Neural progenitor cell (in vitro differentiated cells): ENCODE measurements at regions not wholly inside any gene's neighbourhood (a gene's known extent, or its start where the extent isn't known, plus 50 kb on each side); places are given as distances from the start of the nearest gene placed in this dataset.

Experiments
- DNase-seq: peaks from one replicate; pipeline ENCODE4 v3.0.0-alpha.2; 2016; ENCODE audit warnings: low spot score
- H2AFZ ChIP-seq: fragments of 200-600 bp; sonication (generic); replicated peaks from 2 replicates; pipeline ENCODE4 v1.6.1; 2016; ENCODE audit warnings: antibody characterized with exemption
- H3F3A ChIP-seq: fragments of 200-600 bp; sonication (generic); 2 replicates; pipeline ENCODE4 v1.6.1; 2016; ENCODE audit warnings: antibody characterized with exemption, low read depth
- H3K27ac ChIP-seq: fragments of 200-600 bp; sonication (generic); 2 replicates; pipeline ENCODE4 v1.5.1; 2016; ENCODE audit warnings: mild to moderate bottlenecking
- H3K27me3 ChIP-seq: fragments of 200-600 bp; sonication (generic); 2 replicates; pipeline ENCODE4 v1.6.1; 2016; ENCODE audit warnings: mild to moderate bottlenecking, moderate library complexity
- H3K36me3 ChIP-seq: fragments of 200-600 bp; sonication (generic); 2 replicates; pipeline ENCODE4 v1.5.1; 2016
- H3K4me1 ChIP-seq: fragments of 200-600 bp; sonication (generic); 2 replicates; pipeline ENCODE4 v1.6.1; 2016; ENCODE audit warnings: mixed run types
- H3K4me2 ChIP-seq: fragments of 200-600 bp; sonication (generic); 2 replicates; pipeline ENCODE4 v1.6.1; 2016
- H3K4me3 ChIP-seq: fragments of 200-600 bp; sonication (generic); 2 replicates; pipeline ENCODE4 v1.5.1; 2016
- H3K79me2 ChIP-seq: fragments of 200-600 bp; sonication (generic); 2 replicates; pipeline ENCODE4 v1.6.1; 2016; ENCODE audit warnings: low read depth
- H3K9ac ChIP-seq: fragments of 200-600 bp; sonication (generic); 2 replicates; pipeline ENCODE4 v1.6.1; 2016
- H3K9me3 ChIP-seq: fragments of 200-600 bp; sonication (generic); 2 replicates; pipeline ENCODE4 v1.5.1; 2016; ENCODE audit warnings: low read depth
- H4K20me1 ChIP-seq: fragments of 200-600 bp; sonication (generic); 2 replicates; pipeline ENCODE4 v1.6.1; 2016; ENCODE audit warnings: low read depth
- H3K27ac Mint-ChIP-seq: 3 replicates; pipeline ENCODE4 v1.8.0; 2021; ENCODE audit warnings: mixed read lengths
- H3K27me3 Mint-ChIP-seq: 2 replicates; pipeline ENCODE4 v1.8.0; 2022; ENCODE audit warnings: low read depth, mild to moderate bottlenecking, inconsistent platforms, moderate library complexity, mixed read lengths; ENCODE audit not compliant: insufficient read depth
- H3K36me3 Mint-ChIP-seq: 3 replicates; pipeline ENCODE4 v1.8.0; 2021; ENCODE audit warnings: mixed read lengths
- H3K4me1 Mint-ChIP-seq: 3 replicates; pipeline ENCODE4 v1.8.0; 2021; ENCODE audit warnings: mixed read lengths
- H3K4me3 Mint-ChIP-seq: 3 replicates; pipeline ENCODE4 v1.8.0; 2021; ENCODE audit warnings: mild to moderate bottlenecking, moderate library complexity, mixed read lengths
- H3K9me3 Mint-ChIP-seq: 3 replicates; pipeline ENCODE4 v1.8.0; 2020; ENCODE audit warnings: mixed read lengths
- CTCF ChIP-seq: fragments of 200-600 bp; sonication (generic); IDR thresholded peaks from 2 replicates; pipeline ENCODE4 v1.5.1; 2017; ENCODE audit warnings: antibody characterized with exemption, mild to moderate bottlenecking
- EZH2 ChIP-seq: fragments of 200-600 bp; sonication (generic); IDR thresholded peaks from 2 replicates; pipeline ENCODE4 v1.6.1; 2017; ENCODE audit warnings: antibody characterized with exemption, mild to moderate bottlenecking, moderate library complexity
- EZH2phosphoT487 ChIP-seq: fragments of 200-600 bp; sonication (generic); IDR thresholded peaks from 2 replicates; pipeline ENCODE4 v1.6.1; 2017; ENCODE audit warnings: antibody characterized with exemption

GRCh38 chr2:65802298-65802942 lies 370.0 kb upstream of the SPRED2 start:
- Histone ChIP-seq H3K36me3 (no peaks in the 10 kb centered on the region), H3F3A (no peaks in the 10 kb centered on the region), H3K9ac (no peak overlapping the region), H3K79me2 (no peaks in the 10 kb centered on the region), H3K27me3 (no peaks in the 10 kb centered on the region), H3K27ac (no peak overlapping the region), H3K9me3 (no peaks in the 10 kb centered on the region), H3K4me2 (no peak overlapping the region), H3K4me3 (no peak overlapping the region), H2AFZ (no peak overlapping the region), H3K4me1 (peaks cover 12% of the 10 kb centered on the region), H4K20me1 (no peaks in the 10 kb centered on the region)
- H3K9me3 Mint-ChIP-seq = no peaks in the 10 kb centered on the region
- no peak overlapping the region for H3K4me3 Mint-ChIP-seq
- no peak for DNase-seq
- H3K4me1 Mint-ChIP-seq = peaks cover 29% of the 10 kb centered on the region
- H3K36me3 Mint-ChIP-seq = no peaks in the 10 kb centered on the region
- H3K27ac Mint-ChIP-seq = no peak overlapping the region
- TF ChIP-seq EZH2phosphoT487 (no peak), EZH2 (no peak), CTCF (no peak)
- H3K27me3 Mint-ChIP-seq = peaks cover 2% of the 10 kb centered on the region

- Histone ChIP-seq H2AFZ (no peak overlapping the region), H4K20me1 (no peaks in the 10 kb centered on the region), H3K9ac (no peak overlapping the region), H3K36me3 (no peaks in the 10 kb centered on the region), H3F3A (no peaks in the 10 kb centered on the region), H3K4me3 (no peak overlapping the region), H3K9me3 (no peaks in the 10 kb centered on the region), H3K4me2 (no peak overlapping the region), H3K79me2 (no peaks in the 10 kb centered on the region), H3K27me3 (no peaks in the 10 kb centered on the region), H3K4me1 (peaks cover 12% of the 10 kb centered on the region), H3K27ac (no peak overlapping the region)
- H3K27me3 Mint-ChIP-seq = peaks cover 2% of the 10 kb centered on the region
- no peak overlapping the region for H3K4me3 Mint-ChIP-seq
- H3K36me3 Mint-ChIP-seq = no peaks in the 10 kb centered on the region
- TF ChIP-seq EZH2 (no peak), CTCF (peak; percentile 45), EZH2phosphoT487 (no peak)
- peak; percentile 11 for DNase-seq
- no peaks in the 10 kb centered on the region for H3K9me3 Mint-ChIP-seq
- H3K4me1 Mint-ChIP-seq = peaks cover 29% of the 10 kb centered on the region
- H3K27ac Mint-ChIP-seq = no peak overlapping the region
These were observed 368.6 kb upstream of the SPRED2 start for GRCh38 chr2:65800998-65801397.

GRCh38 chr2:65799141-65799854 lies 366.9 kb upstream of the SPRED2 start:
- H3K27ac Mint-ChIP-seq = peak overlapping the region; percentile 92
- TF ChIP-seq CTCF (no peak), EZH2phosphoT487 (no peak), EZH2 (no peak)
- Histone ChIP-seq H3K4me2 (peak overlapping the region; percentile 31), H3K79me2 (no peaks in the 10 kb centered on the region), H2AFZ (no peak overlapping the region), H4K20me1 (no peaks in the 10 kb centered on the region), H3K4me1 (peaks cover 12% of the 10 kb centered on the region), H3K9me3 (no peaks in the 10 kb centered on the region), H3F3A (no peaks in the 10 kb centered on the region), H3K27ac (no peak overlapping the region), H3K36me3 (no peaks in the 10 kb centered on the region), H3K4me3 (no peak overlapping the region), H3K9ac (no peak overlapping the region), H3K27me3 (no peaks in the 10 kb centered on the region)
- peaks cover 2% of the 10 kb centered on the region for H3K27me3 Mint-ChIP-seq
- H3K36me3 Mint-ChIP-seq = no peaks in the 10 kb centered on the region
- no peaks in the 10 kb centered on the region for H3K9me3 Mint-ChIP-seq
- H3K4me1 Mint-ChIP-seq = peaks cover 29% of the 10 kb centered on the region
- peak; percentile 41 for DNase-seq
- peak overlapping the region; percentile 51 for H3K4me3 Mint-ChIP-seq
